Vagina (tissue), 2 donors: ENCODE measurements at regions not wholly inside any gene's neighbourhood (a gene's known extent, or its start where the extent isn't known, plus 50 kb on each side); places are given as distances from the start of the nearest gene placed in this dataset.

Experiments used
- DNase-seq, 2 donors: peaks; one replicate each; pipeline ENCODE4 v3.0.0-alpha.2; 2017; ENCODE audit errors: extremely low spot score in 2 of 2
- H3K27ac ChIP-seq: fragments of 200-600 bp; sonication (generic); one replicate; pipeline ENCODE4 v1.5.1; 2019
- H3K27me3 ChIP-seq: fragments of 200-600 bp; sonication (generic); one replicate; pipeline ENCODE4 v1.5.1; 2019
- H3K36me3 ChIP-seq, 2 donors: fragments of 200-600 bp; sonication (generic); one replicate each; pipeline ENCODE4 v1.5.1; 2017 to 2019
- H3K4me1 ChIP-seq: fragments of 200-600 bp; sonication (generic); one replicate; pipeline ENCODE4 v1.5.1; 2019
- H3K4me3 ChIP-seq, 2 donors: fragments of 200-600 bp; sonication (generic); 1 replicate in 1 of 2; 2 replicates in 1 of 2; pipeline ENCODE4 v1.5.1; 2016 to 2019
- H3K9me3 ChIP-seq: fragments of 200-600 bp; sonication (generic); one replicate; pipeline ENCODE4 v1.5.1; 2019
- CTCF ChIP-seq, 3 experiments: fragments of 450-650 bp in 2 of 3; fragments of 200-600 bp in 1 of 3; sonication (generic) in 1 of 3; IDR thresholded peaks; one replicate each; pipeline ENCODE4 v1.5.1; 2017 to 2019; ENCODE audit warnings: antibody characterized with exemption in 3 of 3, mild to moderate bottlenecking in 2 of 3, moderate library complexity in 2 of 3
- POLR2A ChIP-seq, 2 donors: fragments of 450-650 bp; IDR thresholded peaks; one replicate each; pipeline ENCODE4 v1.6.1; 2017; ENCODE audit warnings: antibody characterized with exemption in 2 of 2, mild to moderate bottlenecking in 2 of 2, moderate library complexity in 2 of 2
- POLR2AphosphoS5 ChIP-seq, 2 donors: sonication (generic); formaldehyde crosslinking; IDR thresholded peaks; one replicate each; pipeline ENCODE4 v1.9.0; 2017; ENCODE audit warnings: antibody characterized with exemption in 2 of 2, mild to moderate bottlenecking in 2 of 2, low read depth in 1 of 2; ENCODE audit not compliant: insufficient read depth in 1 of 2
- intact Hi-C: fragments of 100-400 bp; cut with DNase I; formaldehyde crosslinking; loops from one replicate; pipeline ENCODE4 v1.15.1; 2023

- Histone ChIP-seq H3K4me3 (no peak overlapping the region), H3K27me3 (no peaks in the 10 kb centered on the region), H3K4me1 (no peaks in the 10 kb centered on the region), H3K36me3 (no peaks in the 10 kb centered on the region), H3K9me3 (no peaks in the 10 kb centered on the region), H3K27ac (no peak overlapping the region)
- intact Hi-C loops = no loop called here
- TF ChIP-seq POLR2AphosphoS5 (IDR thresholded peaks at IDR 0.05; ENCODE audit: insufficient read depth in 1 of 2, low read depth in 1 of 2) = no peak
- no peak for TF ChIP-seq CTCF (IDR thresholded peaks at IDR 0.05)
- no peak for TF ChIP-seq POLR2A (IDR thresholded peaks at IDR 0.05)
- no peak for DNase-seq
Observed at GRCh38 chr6:134458857-134459657, 141.1 kb upstream of the SGK1 start.

GRCh38 chr6:134457941-134458340, 140.0 kb upstream of the SGK1 start:
- no peaks in the 10 kb centered on the region for H3K9me3 ChIP-seq
- no peaks in the 10 kb centered on the region for H3K4me1 ChIP-seq
- H3K36me3 ChIP-seq = no peaks in the 10 kb centered on the region
- no peak overlapping the region for H3K27ac ChIP-seq
- DNase-seq = no peak
- no peak overlapping the region for H3K4me3 ChIP-seq
- no peaks in the 10 kb centered on the region for H3K27me3 ChIP-seq
- no peak for TF ChIP-seq POLR2AphosphoS5 (IDR thresholded peaks at IDR 0.05; ENCODE audit: insufficient read depth in 1 of 2, low read depth in 1 of 2)
- no peak for TF ChIP-seq POLR2A (IDR thresholded peaks at IDR 0.05)
- no peak for TF ChIP-seq CTCF (IDR thresholded peaks at IDR 0.05)
- intact Hi-C loops = no loop called here

GRCh38 chr6:134456226-134456625, 138.3 kb upstream of the SGK1 start:
- no peak for DNase-seq
- Histone ChIP-seq H3K36me3 (no peaks in the 10 kb centered on the region), H3K9me3 (no peaks in the 10 kb centered on the region), H3K27me3 (no peaks in the 10 kb centered on the region), H3K27ac (no peak overlapping the region), H3K4me3 (no peak overlapping the region), H3K4me1 (no peaks in the 10 kb centered on the region)
- no peak for TF ChIP-seq POLR2AphosphoS5 (IDR thresholded peaks at IDR 0.05; ENCODE audit: insufficient read depth in 1 of 2, low read depth in 1 of 2)
- TF ChIP-seq POLR2A (IDR thresholded peaks at IDR 0.05) = no peak
- no peak for TF ChIP-seq CTCF (IDR thresholded peaks at IDR 0.05)
- intact Hi-C loops = no loop called here

- H3K36me3 ChIP-seq = no peaks in the 10 kb centered on the region
- no peak overlapping the region for H3K4me3 ChIP-seq
- H3K4me1 ChIP-seq = no peaks in the 10 kb centered on the region
- no peak overlapping the region for H3K27ac ChIP-seq
- TF ChIP-seq CTCF (IDR thresholded peaks at IDR 0.05) (no peak), POLR2A (IDR thresholded peaks at IDR 0.05) (no peak), POLR2AphosphoS5 (IDR thresholded peaks at IDR 0.05; ENCODE audit: insufficient read depth in 1 of 2, low read depth in 1 of 2) (no peak)
- H3K9me3 ChIP-seq = no peaks in the 10 kb centered on the region
- DNase-seq = no peak
- intact Hi-C loops = no loop called here
- no peaks in the 10 kb centered on the region for H3K27me3 ChIP-seq
Observed at GRCh38 chr6:134455319-134455718, 137.4 kb upstream of the SGK1 start.

GRCh38 chr6:134454794-134455193, 136.9 kb upstream of the SGK1 start:
- Histone ChIP-seq H3K27me3 (no peaks in the 10 kb centered on the region), H3K36me3 (no peaks in the 10 kb centered on the region), H3K4me1 (no peaks in the 10 kb centered on the region), H3K27ac (no peak overlapping the region), H3K4me3 (no peak overlapping the region), H3K9me3 (no peaks in the 10 kb centered on the region)
- TF ChIP-seq POLR2AphosphoS5 (IDR thresholded peaks at IDR 0.05; ENCODE audit: insufficient read depth in 1 of 2, low read depth in 1 of 2) = no peak
- no peak for TF ChIP-seq POLR2A (IDR thresholded peaks at IDR 0.05)
- TF ChIP-seq CTCF (IDR thresholded peaks at IDR 0.05) = no peak
- intact Hi-C loops = no loop called here
- DNase-seq = no peak
